GM21515 (cell line): ENCODE measurements at regions not wholly inside any gene's neighbourhood (a gene's known extent, or its start where the extent isn't known, plus 50 kb on each side); places are given as distances from the start of the nearest gene placed in this dataset.

Experiments used
- ATAC-seq: cut with Tn5 transposase; IDR thresholded peaks from one replicate; pipeline ENCODE4 v1.9.1; 2021; ENCODE audit not compliant: unreplicated experiment

GRCh38 chr15:93150910-93151881, 62.2 kb upstream of the RGMA start:
- no peak for ATAC-seq

- no peak for ATAC-seq
Measured at GRCh38 chr15:93146601-93147000, 57.6 kb upstream of the RGMA start.

GRCh38 chr15:93146196-93146595, 57.2 kb upstream of the RGMA start:
- ATAC-seq = no peak

- ATAC-seq = no peak
Measured at GRCh38 chr15:93144463-93145236, 55.6 kb upstream of the RGMA start.

GRCh38 chr15:93143186-93143585, 54.2 kb upstream of the RGMA start:
- ATAC-seq = no peak

DNA sequence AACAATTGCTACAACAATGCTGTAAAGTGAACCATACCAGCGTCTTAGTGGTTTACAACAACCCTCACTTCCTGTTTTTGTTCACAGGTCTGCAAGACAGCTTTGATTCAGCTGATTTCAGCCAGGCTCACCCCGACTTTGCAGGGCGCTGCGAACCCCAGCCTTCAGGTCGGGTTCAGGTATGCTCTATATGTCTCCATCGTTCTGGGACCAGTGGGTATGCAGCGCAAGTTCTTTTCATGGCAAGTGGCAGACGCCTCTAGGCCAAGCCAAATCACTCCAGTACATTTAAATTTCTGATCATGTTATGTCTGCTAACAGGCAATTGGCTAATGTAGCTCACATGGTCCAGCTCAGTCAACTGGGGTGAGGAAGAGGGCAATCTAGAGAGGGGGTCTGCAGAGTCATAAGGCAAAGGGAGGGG, 52.4 kb upstream of the RGMA start:
- ATAC-seq = peak; percentile 99

DNA sequence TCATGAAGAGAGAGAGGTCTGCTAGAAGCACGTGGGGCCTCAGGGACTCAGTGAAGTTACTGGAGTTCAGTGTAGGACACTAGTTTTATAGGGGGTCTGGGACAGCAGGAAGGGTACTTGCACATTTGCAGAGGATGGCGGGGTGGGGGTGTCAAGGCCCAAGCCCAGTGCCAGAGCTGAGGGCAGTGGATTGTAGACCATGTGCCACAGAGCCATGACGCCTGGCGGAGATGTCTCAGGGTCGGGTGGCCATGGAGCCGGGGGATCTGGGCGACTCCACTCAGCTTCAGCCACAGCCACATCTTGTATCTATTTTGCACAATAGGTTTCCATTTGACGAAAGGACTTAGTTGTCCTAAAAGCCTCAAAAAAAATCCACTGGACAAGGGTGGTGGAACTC, 50.4 kb upstream of the RGMA start:
- ATAC-seq = no peak

DNA sequence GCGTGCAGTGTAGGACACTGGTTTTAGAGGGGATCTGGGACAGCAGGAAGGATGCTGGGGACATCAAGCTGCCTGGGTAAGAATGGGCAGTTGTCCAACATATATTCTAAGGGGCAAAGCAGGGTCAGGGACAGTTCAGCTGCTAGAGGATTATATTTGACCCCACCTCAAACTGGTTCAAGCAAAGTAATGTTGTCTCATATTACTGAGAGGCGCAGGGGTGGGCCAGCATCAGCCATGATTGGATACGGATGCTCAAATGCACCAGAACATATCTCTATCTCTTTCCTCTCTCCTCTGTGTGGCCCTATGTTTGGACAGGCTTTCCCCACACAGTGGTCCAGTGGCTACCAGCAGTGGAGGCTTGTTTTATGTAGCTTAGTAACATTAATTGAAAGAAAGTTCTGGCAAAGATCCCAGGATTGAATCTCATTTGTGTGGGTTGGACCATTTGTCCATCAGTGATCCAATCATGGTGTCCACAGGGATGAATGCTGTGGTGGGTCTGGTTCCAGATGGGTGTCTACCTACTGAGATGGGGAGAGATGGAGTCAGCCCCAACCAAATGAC, 49.8 kb upstream of the RGMA start:
- ATAC-seq = no peak
